Astrocyte of the hippocampus (primary cell): ENCODE measurements at regions not wholly inside any gene's neighbourhood (a gene's known extent, or its start where the extent isn't known, plus 50 kb on each side); places are given as distances from the start of the nearest gene placed in this dataset.

Experiments
- DNase-seq: peaks from one replicate; pipeline ENCODE4 v3.0.0; 2011; ENCODE audit warnings: low read depth, low spot score

- no peak for DNase-seq
Measured at GRCh38 chr5:74321326-74321725, 319.2 kb downstream of the ENC1 start.

- no peak for DNase-seq
Measured at GRCh38 chr5:74320526-74320925, 320.0 kb downstream of the ENC1 start.

- DNase-seq = peak; percentile 31
Measured at GRCh38 chr5:74319076-74319475, 321.5 kb downstream of the ENC1 start.

- peak; percentile 97 for DNase-seq
Measured at GRCh38 chr5:74316064-74316603, 324.4 kb downstream of the ENC1 start.

GRCh38 chr5:74314906-74315305 lies 325.6 kb downstream of the ENC1 start:
- peak; percentile 28 for DNase-seq

- no peak for DNase-seq
Measured at GRCh38 chr5:74313896-74314295, 326.6 kb downstream of the ENC1 start.

- DNase-seq = peak; percentile 57
Measured at GRCh38 chr5:74312746-74313145, 327.8 kb downstream of the ENC1 start.

GRCh38 chr5:74311961-74312360 lies 328.6 kb downstream of the ENC1 start:
- DNase-seq = peak; percentile 12

GRCh38 chr5:74310997-74311930 lies 329.3 kb downstream of the ENC1 start:
- DNase-seq = peak; percentile 11

GRCh38 chr5:74310386-74310785 lies 330.1 kb downstream of the ENC1 start:
- DNase-seq = peak; percentile 52

- DNase-seq = no peak
Measured at GRCh38 chr5:74309050-74309449, 331.5 kb downstream of the ENC1 start.

GRCh38 chr5:74306845-74307244 lies 333.7 kb downstream of the ENC1 start:
- DNase-seq = no peak

- no peak for DNase-seq
Measured at GRCh38 chr5:74304536-74304935, 336.0 kb downstream of the ENC1 start.

GRCh38 chr5:74303578-74303977 lies 336.9 kb downstream of the ENC1 start:
- DNase-seq = no peak

GRCh38 chr5:74301576-74301975 lies 339.0 kb downstream of the ENC1 start:
- DNase-seq = no peak

- no peak for DNase-seq
Measured at GRCh38 chr5:74300808-74301389, 339.6 kb downstream of the ENC1 start.

GRCh38 chr5:74299833-74300232 lies 340.7 kb downstream of the ENC1 start:
- DNase-seq = no peak

GRCh38 chr5:74296685-74297408 lies 343.7 kb downstream of the ENC1 start:
- peak; percentile 78 for DNase-seq

GRCh38 chr5:74295676-74296075 lies 344.9 kb downstream of the ENC1 start:
- no peak for DNase-seq

- DNase-seq = no peak
Measured at GRCh38 chr5:74295141-74295540, 345.4 kb downstream of the ENC1 start.

- peak; percentile 61 for DNase-seq
Measured at GRCh38 chr5:74294231-74294705, 346.3 kb downstream of the ENC1 start.

GRCh38 chr5:74293182-74293581 lies 347.3 kb downstream of the ENC1 start:
- no peak for DNase-seq
